IMR-90 (cell line): ENCODE measurements at regions not wholly inside any gene's neighbourhood (a gene's known extent, or its start where the extent isn't known, plus 50 kb on each side); places are given as distances from the start of the nearest gene placed in this dataset.

Experiments
- ATAC-seq: fragments of 200-7000 bp; cut with Tn5 transposase; 2 replicates; pipeline ENCODE4 v1.9.1; 2020; ENCODE audit warnings: low read depth, mild to moderate bottlenecking, moderate library complexity
- BruUV-seq: library from RNA; stranded (reverse); fragments of 400-500 nt; replicated peaks from 2 replicates; lab custom pipeline; 2021; lab: Mats Ljungman, UMichigan
- CTCF ChIA-PET: fragments of 300-600 bp; formaldehyde crosslinking; extraction: SDS; loops from one replicate; lab custom pipeline; 2021; ENCODE audit warnings: antibody characterized with exemption; lab: Yijun Ruan, JAX
- POLR2A ChIA-PET: fragments of 300-600 bp; sonication (Branson Sonifier 250); formaldehyde crosslinking; loops from one replicate; lab custom pipeline; 2022; ENCODE audit warnings: antibody characterized with exemption; ENCODE audit not compliant: unreplicated experiment; lab: Charles Lee
- DNase-seq: peaks from one replicate; pipeline ENCODE4 v3.0.0; 2013
- H2AFZ ChIP-seq: replicated peaks from 2 replicates; pipeline ENCODE3; 2013; ENCODE audit warnings: low read length, mild to moderate bottlenecking; ENCODE audit not compliant: poor library complexity
- H2AK5ac ChIP-seq: 2 replicates; pipeline ENCODE4 v1.6.1; 2013; ENCODE audit warnings: low read depth, low read length, inconsistent platforms
- H2AK9ac ChIP-seq: replicated peaks from 2 replicates; pipeline ENCODE3; 2013; ENCODE audit warnings: mild to moderate bottlenecking, low read depth, low read length, moderate library complexity; ENCODE audit not compliant: poor library complexity
- H2BK120ac ChIP-seq: 2 replicates; pipeline ENCODE4 v1.6.1; 2013; ENCODE audit warnings: low read depth, low read length, inconsistent platforms
- H2BK15ac ChIP-seq: 3 replicates; pipeline ENCODE4 v1.6.1; 2013; ENCODE audit warnings: low read depth, low read length, inconsistent platforms
- H2BK20ac ChIP-seq: 2 replicates; pipeline ENCODE4 v1.6.1; 2013; ENCODE audit warnings: low read depth, mild to moderate bottlenecking, inconsistent platforms, low read length, moderate library complexity
- H2BK5ac ChIP-seq: 2 replicates; pipeline ENCODE4 v1.6.1; 2013; ENCODE audit warnings: mild to moderate bottlenecking, low read depth, low read length, inconsistent platforms; ENCODE audit not compliant: poor library complexity, severe bottlenecking
- H3K14ac ChIP-seq: replicated peaks from 2 replicates; pipeline ENCODE4 v1.6.1; 2013; ENCODE audit warnings: low read depth, low read length, inconsistent platforms
- H3K18ac ChIP-seq: 2 replicates; pipeline ENCODE4 v1.6.1; 2013; ENCODE audit warnings: low read depth, low read length, control low read depth
- H3K23ac ChIP-seq: 2 replicates; pipeline ENCODE4 v1.6.1; 2013; ENCODE audit warnings: low read depth, low read length, inconsistent platforms
- H3K27ac ChIP-seq: 2 replicates; pipeline ENCODE4 v1.5.1; 2013; ENCODE audit warnings: mild to moderate bottlenecking, control low read depth, low read length; ENCODE audit not compliant: insufficient read depth
- H3K27me3 ChIP-seq: 2 replicates; pipeline ENCODE4 v1.6.1; 2013; ENCODE audit warnings: low read length; ENCODE audit not compliant: control insufficient read depth, insufficient read depth
- H3K36me3 ChIP-seq: 2 replicates; pipeline ENCODE4 v1.6.1; 2013; ENCODE audit warnings: low read length, mixed read lengths; ENCODE audit not compliant: control insufficient read depth, insufficient read depth
- H3K4ac ChIP-seq: 2 replicates; pipeline ENCODE4 v1.6.1; 2013; ENCODE audit warnings: low read depth, low read length, inconsistent platforms
- H3K4me1 ChIP-seq: 2 replicates; pipeline ENCODE4 v1.6.1; 2013; ENCODE audit warnings: low read length, mixed read lengths; ENCODE audit not compliant: control insufficient read depth, insufficient read depth
- H3K4me2 ChIP-seq: 2 replicates; pipeline ENCODE4 v1.6.1; 2013; ENCODE audit warnings: low read depth, mild to moderate bottlenecking, control low read depth, low read length, moderate library complexity
- H3K4me3 ChIP-seq: 2 replicates; pipeline ENCODE4 v1.5.1; 2013; ENCODE audit warnings: low read depth, mild to moderate bottlenecking, control low read depth, low read length, moderate library complexity; ENCODE audit not compliant: insufficient read depth
- H3K56ac ChIP-seq: 2 replicates; pipeline ENCODE4 v1.6.1; 2013; ENCODE audit warnings: low read length, inconsistent platforms; ENCODE audit not compliant: insufficient read depth; ENCODE audit errors: extremely low read depth
- H3K79me1 ChIP-seq, 2 experiments: 2 replicates each; pipeline ENCODE4 v1.6.1; 2013; ENCODE audit warnings: low read length in 2 of 2, inconsistent platforms in 1 of 2, low read depth in 1 of 2
- H3K9ac ChIP-seq: 2 replicates; pipeline ENCODE4 v1.6.1; 2013; ENCODE audit warnings: low read depth, low read length, control low read depth
- H3K9me1 ChIP-seq: 2 replicates; pipeline ENCODE4 v1.6.1; 2013; ENCODE audit warnings: low read length, inconsistent platforms; ENCODE audit not compliant: insufficient read depth
- H3K9me3 ChIP-seq: 2 replicates; pipeline ENCODE4 v1.6.1; 2013; ENCODE audit warnings: low read length; ENCODE audit not compliant: control insufficient read depth, insufficient read depth
- H4K20me1 ChIP-seq: 2 replicates; pipeline ENCODE4 v1.6.1; 2013; ENCODE audit warnings: low read length, inconsistent platforms; ENCODE audit not compliant: insufficient read depth
- H4K5ac ChIP-seq: 2 replicates; pipeline ENCODE4 v1.6.1; 2013; ENCODE audit warnings: mild to moderate bottlenecking, low read depth, low read length, control low read depth
- H4K8ac ChIP-seq, 2 experiments: 2 replicates each; pipeline ENCODE4 v1.6.1; 2013; ENCODE audit warnings: low read depth in 2 of 2, low read length in 2 of 2, control low read depth in 1 of 2, inconsistent platforms in 1 of 2
- H4K91ac ChIP-seq: 2 replicates; pipeline ENCODE4 v1.6.1; 2013; ENCODE audit warnings: low read depth, low read length, inconsistent platforms; ENCODE audit not compliant: insufficient read depth
- BHLHE40 ChIP-seq: fragments of 150-350 bp; IDR thresholded peaks from 2 replicates; pipeline ENCODE4 v1.6.1; 2016; ENCODE audit warnings: mild to moderate bottlenecking, low read depth, low read length
- CEBPB ChIP-seq: IDR thresholded peaks from 2 replicates; pipeline ENCODE4 v1.6.1; 2012; ENCODE audit warnings: low read depth, low read length, improper control_type of control experiment
- CHD1 ChIP-seq: IDR thresholded peaks from 2 replicates; pipeline ENCODE4 v1.6.1; 2012; ENCODE audit warnings: low read depth, low read length, improper control_type of control experiment
- CTCF ChIP-seq: conservative IDR thresholded peaks from 2 replicates; pipeline ENCODE4 v1.5.1; 2012; ENCODE audit warnings: mild to moderate bottlenecking, low read depth, low read length, improper control_type of control experiment
- ELK1 ChIP-seq: fragments of 150-350 bp; IDR thresholded peaks from 2 replicates; pipeline ENCODE4 v1.6.1; 2016; ENCODE audit warnings: low read depth, mild to moderate bottlenecking, low read length, moderate library complexity, borderline replicate concordance
- FOS ChIP-seq: fragments of 150-350 bp; IDR thresholded peaks from 2 replicates; pipeline ENCODE4 v1.6.1; 2016; ENCODE audit warnings: low read depth, low read length
- MAZ ChIP-seq: IDR thresholded peaks from 2 replicates; pipeline ENCODE4 v1.6.1; 2012; ENCODE audit warnings: low read depth, mild to moderate bottlenecking, low read length, improper control_type of control experiment, moderate library complexity, borderline replicate concordance
- NFE2L2 ChIP-seq: fragments of 150-350 bp; IDR thresholded peaks from 2 replicates; pipeline ENCODE4 v1.6.1; 2016; ENCODE audit warnings: low read depth, mild to moderate bottlenecking, low read length
- POLR2A ChIP-seq: IDR thresholded peaks from 2 replicates; pipeline ENCODE4 v1.6.1; 2012; ENCODE audit warnings: mild to moderate bottlenecking, low read depth, low read length
- RAD21 ChIP-seq: IDR thresholded peaks from 2 replicates; pipeline ENCODE4 v1.6.1; 2012; ENCODE audit warnings: low read length, improper control_type of control experiment
- RFX5 ChIP-seq: IDR thresholded peaks from 2 replicates; pipeline ENCODE4 v1.8.0; 2012; ENCODE audit warnings: low read depth, mild to moderate bottlenecking, low read length, moderate library complexity
- SMC3 ChIP-seq: fragments of 150-350 bp; IDR thresholded peaks from 2 replicates; pipeline ENCODE4 v1.6.1; 2016; ENCODE audit warnings: low read depth, mild to moderate bottlenecking, antibody characterized with exemption, low read length, moderate library complexity
- USF2 ChIP-seq: fragments of 150-350 bp; IDR thresholded peaks from 2 replicates; pipeline ENCODE4 v1.6.1; 2017; ENCODE audit warnings: mild to moderate bottlenecking, antibody characterized with exemption, low read length, low read depth
- WGBS, 2 experiments: methylation state at CpG; one replicate each; pipeline versions ENCODE4 v1.1.5 to v1.1.7; 2013; ENCODE audit warnings: missing lambda C conversion rate in 2 of 2; ENCODE audit not compliant: insufficient read length in 1 of 2; ENCODE audit errors: extremely low coverage in 2 of 2; 5-methylcytosine and 5-hydroxymethylcytosine counted together
- dilution Hi-C: fragments of 300-500 bp; cut with HindIII; formaldehyde crosslinking; loops from one replicate; pipeline ENCODE4 v1.14.3; 2018; ENCODE audit warnings: low sequenced_read_pairs; ENCODE audit not compliant: unreplicated experiment
- in situ Hi-C: fragments of 300-500 bp; cut with MboI; formaldehyde crosslinking; loops from 3 replicates; pipeline ENCODE4 v1.14.3; 2019; ENCODE audit warnings: low sequenced_read_pairs, inconsistent platforms, mixed read lengths
- intact Hi-C: fragments of 100-400 bp; cut with micrococcal nuclease; formaldehyde crosslinking; loops from 2 replicates; pipeline ENCODE4 v1.10.0; 2022

- no CpG with 5 or more reads among the region's 4 CpGs for WGBS, 2 experiments
- dilution Hi-C loops: no loop called here
- H4K5ac ChIP-seq: peak overlapping the region; percentile 52; the same call in 1 of the 2 replicates
- no peaks in the 10 kb centered on the region for H3K9me3 ChIP-seq
- BruUV-seq: no TSS peak
- H2AFZ ChIP-seq: peak overlapping the region; percentile 70
- peak overlapping the region; percentile 62 for H2BK120ac ChIP-seq
- in situ Hi-C loops: loop anchor here (10.0 kb wide), 2 partner anchors 763 to 1263 kb away; partner anchors contain the start of gene BTG1
- 0 out of 2 replicates have a peak overlapping the region, but pooled peaks have one; percentile 72 for H3K23ac ChIP-seq
- H2BK15ac ChIP-seq: peak overlapping the region; percentile 42; the same call in 1 of the 3 replicates
- peak overlapping the region; percentile 64; the same call in 1 of the 2 replicates for H3K9ac ChIP-seq
- H3K27ac ChIP-seq: 0 out of 2 replicates have a peak overlapping the region, but pooled peaks have one; percentile 71
- ChIA-PET POLR2A (interaction anchor here (0.6 to 1.2 kb wide), 2 partner anchors 763 to 1025 kb away, joined by 4 to 6 read pairs; partner anchors contain the start of gene BTG1), CTCF (interaction anchor here (0.5 to 2.1 kb wide), 26 partner anchors 9 to 1276 kb away, joined by 3 to 15 read pairs (median 4); partner anchors contain the start of gene BTG1)
- H3K36me3 ChIP-seq: no peaks in the 10 kb centered on the region
- TF ChIP-seq ELK1 (no peak), RAD21 (peak; percentile 91), CEBPB (no peak), FOS (no peak), CTCF (peak; percentile 90), MAZ (no peak), SMC3 (peak; percentile 59), NFE2L2 (no peak), BHLHE40 (no peak), CHD1 (no peak), RFX5 (no peak), POLR2A (0 out of 2 replicates have a peak, but pooled peaks have one; percentile 23), USF2 (no peak)
- intact Hi-C loops: loop anchor here (1.0 to 10.0 kb wide), 6 partner anchors 197 to 1268 kb away; no protein-coding TSS in a partner anchor
- H4K20me1 ChIP-seq: no peaks in the 10 kb centered on the region
- DNase-seq (peak; percentile 80), ATAC-seq (peak; percentile 67)
- no peak overlapping the region for H2AK9ac ChIP-seq
- no peak overlapping the region for H3K56ac ChIP-seq
- H4K91ac ChIP-seq: 0 out of 2 replicates have a peak overlapping the region, but pooled peaks have one; percentile 14
- peaks cover 6% of the 10 kb centered on the region for H3K4me1 ChIP-seq
- H2AK5ac ChIP-seq: no peak overlapping the region
- H3K79me1 ChIP-seq: no peaks in the 10 kb centered on the region
- H3K18ac ChIP-seq: peak overlapping the region; percentile 71; the same call in 1 of the 2 replicates
- peak overlapping the region; percentile 94; the same call in 1 of the 2 replicates for H3K4me2 ChIP-seq
- peak overlapping the region; percentile 53; the same call in 1 of the 2 replicates for H2BK20ac ChIP-seq
- peak overlapping the region; percentile 39; the same call in 1 of the 2 replicates for H3K14ac ChIP-seq
- peak overlapping the region; percentile 35; the same call in 1 of the 2 replicates for H3K4ac ChIP-seq
- peak overlapping the region; percentile 77 for H3K4me3 ChIP-seq
- peaks cover 5% of the 10 kb centered on the region for H3K27me3 ChIP-seq
- H4K8ac ChIP-seq: peak overlapping the region in 1 of 2 experiments; percentile 61; a peak in 1 of 4 replicates
- H2BK5ac ChIP-seq: peak overlapping the region; percentile 87
- no peaks in the 10 kb centered on the region for H3K9me1 ChIP-seq
These were observed 199.5 kb upstream of the DCN start for GRCh38 chr12:91382081-91382543.
